ENCODE measurements at regions not wholly inside any gene's neighbourhood (a gene's known extent, or its start where the extent isn't known, plus 50 kb on each side); places are given as distances from the start of the nearest gene placed in this dataset.
"Not testable (repeated sequence)": the region's sequence is repeated elsewhere in the genome, so short reads cannot be mapped to it uniquely, and the experiment has no call there.

DNA sequence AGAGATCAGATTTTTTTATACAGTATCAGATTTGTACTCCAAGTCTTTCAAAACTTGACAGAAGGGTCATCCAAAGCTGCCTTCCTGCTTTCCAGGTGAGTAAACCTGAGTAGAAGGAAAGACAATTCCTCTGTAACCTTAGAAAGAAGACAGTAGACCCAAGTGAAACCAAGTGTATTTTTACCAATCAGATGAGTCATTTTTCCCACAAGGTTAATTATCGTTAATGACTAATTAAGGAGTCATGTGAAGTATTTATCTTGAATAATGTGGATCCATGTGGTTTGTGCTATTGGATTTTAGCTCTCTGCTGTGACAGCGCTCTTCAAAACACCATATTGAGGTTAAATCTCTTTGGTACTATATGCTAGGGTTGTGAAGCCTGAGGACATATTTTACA is 74.0 kb upstream of the PELI2 start:
- Histone ChIP-seq H3K4me3 (no peak overlapping the region), H3K36me3 (no peaks in the 10 kb centered on the region), H3K9me3 (no peaks in the 10 kb centered on the region), H3K27me3 (no peaks in the 10 kb centered on the region)
- DNase-seq: no peak

DNA sequence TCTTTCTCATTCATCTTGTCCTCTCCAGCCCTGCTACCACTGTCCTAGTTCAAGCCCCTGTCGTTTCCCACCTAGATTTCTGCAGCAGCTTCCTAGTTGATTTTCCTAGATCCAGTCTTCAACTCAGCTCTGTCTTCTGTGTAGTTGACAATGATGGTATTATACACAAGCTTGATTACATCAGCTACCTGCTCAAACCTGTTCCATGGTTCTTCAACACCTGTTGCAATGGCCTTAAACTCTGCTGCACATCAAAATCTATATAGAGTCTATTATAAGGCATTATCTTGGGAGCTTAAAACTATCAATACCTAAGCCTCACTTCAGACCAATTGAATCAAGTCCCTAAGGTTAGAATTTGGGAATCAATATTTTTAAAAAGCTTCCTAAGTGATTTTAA is 71.7 kb upstream of the PELI2 start:
- no peaks in the 10 kb centered on the region for H3K27me3 ChIP-seq
- no peaks in the 10 kb centered on the region for H3K9me3 ChIP-seq
- DNase-seq: no peak
- H3K36me3 ChIP-seq: no peaks in the 10 kb centered on the region
- no peak overlapping the region for H3K4me3 ChIP-seq

GRCh38 chr14:56046996-56047395 is 71.2 kb upstream of the PELI2 start:
- no peaks in the 10 kb centered on the region for H3K27me3 ChIP-seq
- H3K9me3 ChIP-seq: no peaks in the 10 kb centered on the region
- no peak for DNase-seq
- H3K4me3 ChIP-seq: no peak overlapping the region
- H3K36me3 ChIP-seq: no peaks in the 10 kb centered on the region

DNA sequence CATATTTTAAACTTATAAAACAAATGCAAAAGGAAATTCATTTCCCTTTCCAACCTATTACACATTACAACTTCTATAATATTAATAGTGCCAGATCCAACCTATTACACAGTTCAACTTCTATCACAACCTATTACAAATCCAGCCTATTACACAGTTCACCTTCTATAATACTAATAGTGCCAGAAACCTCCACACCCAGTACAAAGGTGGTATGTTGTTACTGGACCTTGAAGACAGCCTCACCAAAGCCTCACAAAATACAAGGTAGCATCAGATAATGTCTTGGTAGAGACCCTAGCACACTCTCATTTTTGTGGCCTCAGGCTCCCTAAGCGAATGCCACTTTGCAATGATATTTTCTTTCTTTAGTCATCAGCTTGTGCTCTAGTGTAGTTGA is 68.7 kb upstream of the PELI2 start:
- H3K4me3 ChIP-seq: no peak overlapping the region
- no peaks in the 10 kb centered on the region for H3K9me3 ChIP-seq
- no peaks in the 10 kb centered on the region for H3K36me3 ChIP-seq
- no peaks in the 10 kb centered on the region for H3K27me3 ChIP-seq
- DNase-seq: no peak

DNA sequence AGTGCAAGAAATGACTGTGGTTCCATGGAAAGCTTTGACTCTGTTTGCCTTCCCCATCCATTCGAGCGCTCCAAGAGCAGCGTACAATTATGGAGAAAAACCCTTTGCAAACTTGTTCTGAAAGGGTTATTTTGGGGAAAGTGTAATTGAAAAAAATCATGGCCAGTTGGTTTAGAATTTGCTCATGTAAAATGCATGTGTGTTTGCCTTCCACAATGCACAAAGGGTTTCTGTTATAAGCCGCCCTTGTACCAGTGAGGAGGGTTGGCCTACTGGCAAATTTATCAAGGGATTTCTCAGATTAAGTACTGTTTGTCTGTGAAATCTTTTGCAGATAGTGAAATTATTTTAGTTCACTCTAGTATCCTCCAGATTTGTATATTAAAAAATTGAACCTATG is 62.7 kb upstream of the PELI2 start:
- no peak overlapping the region for H3K4me3 ChIP-seq
- H3K36me3 ChIP-seq: no peaks in the 10 kb centered on the region
- H3K9me3 ChIP-seq: no peaks in the 10 kb centered on the region
- DNase-seq: no peak
- H3K27me3 ChIP-seq: no peaks in the 10 kb centered on the region

- H3K27me3 ChIP-seq: no peaks in the 10 kb centered on the region
- no peaks in the 10 kb centered on the region for H3K36me3 ChIP-seq
- no peaks in the 10 kb centered on the region for H3K9me3 ChIP-seq
- H3K4me3 ChIP-seq: no peak overlapping the region
- no peak for DNase-seq
These were observed 62.2 kb upstream of the PELI2 start for GRCh38 chr14:56056031-56056430.

GRCh38 chr14:56057071-56057741 is 61.0 kb upstream of the PELI2 start:
- Histone ChIP-seq H3K4me3 (no peak overlapping the region), H3K27me3 (no peaks in the 10 kb centered on the region), H3K9me3 (no peaks in the 10 kb centered on the region), H3K36me3 (no peaks in the 10 kb centered on the region)
- no peak for DNase-seq

- H3K4me3 ChIP-seq: no peak overlapping the region
- H3K27me3 ChIP-seq: no peaks in the 10 kb centered on the region
- no peaks in the 10 kb centered on the region for H3K9me3 ChIP-seq
- no peak for DNase-seq
- no peaks in the 10 kb centered on the region for H3K36me3 ChIP-seq
These were observed 60.4 kb upstream of the PELI2 start for GRCh38 chr14:56057767-56058166.

- H3K27me3 ChIP-seq: no peaks in the 10 kb centered on the region
- H3K9me3 ChIP-seq: no peaks in the 10 kb centered on the region
- H3K4me3 ChIP-seq: no peak overlapping the region
- H3K36me3 ChIP-seq: no peaks in the 10 kb centered on the region
- no peak for DNase-seq
These were observed 59.2 kb upstream of the PELI2 start for GRCh38 chr14:56059054-56059453.

DNA sequence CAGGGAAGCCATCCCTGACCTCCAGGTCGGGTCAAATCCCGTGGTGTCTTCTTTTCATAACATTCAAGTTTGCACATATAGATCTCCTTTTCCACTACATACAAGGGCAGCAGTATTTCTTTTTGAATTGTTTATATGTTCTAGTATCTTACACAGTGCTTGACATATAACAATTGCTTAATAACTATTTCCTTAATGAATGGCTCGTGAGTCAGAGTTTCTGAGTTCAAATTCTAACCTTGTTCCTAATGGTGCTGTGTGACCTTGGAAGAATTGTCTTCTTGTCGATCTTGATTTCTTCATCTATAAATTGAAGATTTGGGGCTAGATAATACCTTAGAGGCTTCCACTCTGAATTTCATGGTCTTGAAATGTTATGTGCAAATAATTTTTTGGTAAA is 57.2 kb upstream of the PELI2 start:
- no peaks in the 10 kb centered on the region for H3K36me3 ChIP-seq
- H3K27me3 ChIP-seq: no peaks in the 10 kb centered on the region
- no peak for DNase-seq
- no peak overlapping the region for H3K4me3 ChIP-seq
- no peaks in the 10 kb centered on the region for H3K9me3 ChIP-seq

DNA sequence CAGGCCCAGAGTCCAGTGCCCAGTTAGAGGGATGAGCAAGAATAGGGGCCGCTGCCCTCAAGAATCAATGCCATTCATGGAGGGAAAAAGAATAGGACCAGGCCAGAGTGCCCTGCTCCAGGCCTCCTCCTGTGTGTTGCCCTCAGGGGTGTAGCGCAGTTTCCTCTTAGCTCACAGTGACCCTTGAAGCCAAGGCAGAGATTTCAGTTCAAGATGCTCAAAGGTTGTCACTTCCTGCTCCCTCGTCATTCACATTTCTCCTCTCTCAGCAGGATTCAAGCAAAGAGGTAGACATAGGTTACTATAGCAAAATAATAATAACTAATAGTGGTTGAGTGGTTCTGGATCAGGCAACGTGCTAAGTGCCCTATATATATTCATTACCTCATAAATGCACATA is 55.1 kb upstream of the PELI2 start:
- DNase-seq: no peak
- Histone ChIP-seq H3K9me3 (no peaks in the 10 kb centered on the region), H3K27me3 (no peaks in the 10 kb centered on the region), H3K36me3 (no peaks in the 10 kb centered on the region), H3K4me3 (no peak overlapping the region)

GRCh38 chr14:56064513-56064912 is 53.7 kb upstream of the PELI2 start:
- H3K27me3 ChIP-seq: no peaks in the 10 kb centered on the region
- H3K36me3 ChIP-seq: no peaks in the 10 kb centered on the region
- no peak for DNase-seq
- H3K4me3 ChIP-seq: no peak overlapping the region
- H3K9me3 ChIP-seq: no peaks in the 10 kb centered on the region

DNA sequence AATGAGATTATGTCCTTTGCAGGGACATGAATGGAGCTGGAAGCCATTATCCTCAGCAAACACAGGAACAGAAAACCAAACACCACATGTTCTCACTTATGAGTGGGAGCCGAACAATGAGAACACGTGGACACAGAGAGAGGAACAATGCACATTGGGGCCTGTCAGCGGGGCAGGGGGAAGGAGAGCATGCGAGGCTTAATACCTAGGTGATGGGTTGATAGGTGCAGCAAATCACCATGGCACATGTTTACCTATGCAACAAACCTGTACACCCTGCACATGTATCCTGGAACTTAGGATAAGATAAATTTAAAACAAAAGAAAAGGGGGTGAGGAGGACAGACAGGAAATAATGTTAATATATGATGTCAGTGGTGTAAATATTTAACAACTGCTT is 53.0 kb upstream of the PELI2 start:
- H3K27me3 ChIP-seq, H3K4me3 ChIP-seq, H3K36me3 ChIP-seq, DNase-seq, H3K9me3 ChIP-seq: not testable (repeated sequence)

- no peaks in the 10 kb centered on the region for H3K27me3 ChIP-seq
- H3K36me3 ChIP-seq: no peaks in the 10 kb centered on the region
- no peak overlapping the region for H3K4me3 ChIP-seq
- H3K9me3 ChIP-seq: no peaks in the 10 kb centered on the region
- DNase-seq: no peak
These were observed 52.5 kb upstream of the PELI2 start for GRCh38 chr14:56065621-56066290.

Measured in MG63 (cell line).